ENCODE measurements at regions not wholly inside any gene's neighbourhood (a gene's known extent, or its start where the extent isn't known, plus 50 kb on each side); places are given as distances from the start of the nearest gene placed in this dataset.
"Not testable (repeated sequence)": the region's sequence is repeated elsewhere in the genome, so short reads cannot be mapped to it uniquely, and the experiment has no call there.

GRCh38 chr4:125791896-125792295 is 477.1 kb downstream of the FAT4 start:
- TF ChIP-seq ZFX (IDR thresholded peaks at IDR 0.05; ENCODE audit: borderline replicate concordance), result no peak
- no peak for TF ChIP-seq CTCF (IDR thresholded peaks at IDR 0.05)
- no peak overlapping the region for H3K27ac ChIP-seq

- TF ChIP-seq CTCF (IDR thresholded peaks at IDR 0.05) (no peak), ZFX (IDR thresholded peaks at IDR 0.05; ENCODE audit: borderline replicate concordance) (no peak)
- no peak overlapping the region for H3K27ac ChIP-seq
These were observed 480.2 kb downstream of the FAT4 start for GRCh38 chr4:125794989-125795388.

GRCh38 chr4:125796138-125796537 is 481.4 kb downstream of the FAT4 start:
- no peak overlapping the region for H3K27ac ChIP-seq
- TF ChIP-seq CTCF (IDR thresholded peaks at IDR 0.05) (no peak), ZFX (IDR thresholded peaks at IDR 0.05; ENCODE audit: borderline replicate concordance) (no peak)

- not testable (repeated sequence) for H3K27ac ChIP-seq
These were observed 482.9 kb downstream of the FAT4 start for GRCh38 chr4:125797621-125798020.

GRCh38 chr4:125801373-125801772 is 486.6 kb downstream of the FAT4 start:
- H3K27ac ChIP-seq, result no peak overlapping the region
- no peak for TF ChIP-seq ZFX (IDR thresholded peaks at IDR 0.05; ENCODE audit: borderline replicate concordance)
- TF ChIP-seq CTCF (IDR thresholded peaks at IDR 0.05), result no peak

GRCh38 chr4:125801924-125802323 is 487.2 kb downstream of the FAT4 start:
- no peak for TF ChIP-seq CTCF (IDR thresholded peaks at IDR 0.05)
- no peak for TF ChIP-seq ZFX (IDR thresholded peaks at IDR 0.05; ENCODE audit: borderline replicate concordance)
- no peak overlapping the region for H3K27ac ChIP-seq

GRCh38 chr4:125808022-125808421 is 493.3 kb downstream of the FAT4 start:
- no peak overlapping the region for H3K27ac ChIP-seq
- no peak for TF ChIP-seq ZFX (IDR thresholded peaks at IDR 0.05; ENCODE audit: borderline replicate concordance)
- no peak for TF ChIP-seq CTCF (IDR thresholded peaks at IDR 0.05)

GRCh38 chr4:125808570-125808969 is 493.8 kb downstream of the FAT4 start:
- TF ChIP-seq ZFX (IDR thresholded peaks at IDR 0.05; ENCODE audit: borderline replicate concordance), result no peak
- no peak for TF ChIP-seq CTCF (IDR thresholded peaks at IDR 0.05)
- no peak overlapping the region for H3K27ac ChIP-seq

All from 22Rv1 (cell line).